ENCODE measurements at regions not wholly inside any gene's neighbourhood (a gene's known extent, or its start where the extent isn't known, plus 50 kb on each side); places are given as distances from the start of the nearest gene placed in this dataset.

DNA sequence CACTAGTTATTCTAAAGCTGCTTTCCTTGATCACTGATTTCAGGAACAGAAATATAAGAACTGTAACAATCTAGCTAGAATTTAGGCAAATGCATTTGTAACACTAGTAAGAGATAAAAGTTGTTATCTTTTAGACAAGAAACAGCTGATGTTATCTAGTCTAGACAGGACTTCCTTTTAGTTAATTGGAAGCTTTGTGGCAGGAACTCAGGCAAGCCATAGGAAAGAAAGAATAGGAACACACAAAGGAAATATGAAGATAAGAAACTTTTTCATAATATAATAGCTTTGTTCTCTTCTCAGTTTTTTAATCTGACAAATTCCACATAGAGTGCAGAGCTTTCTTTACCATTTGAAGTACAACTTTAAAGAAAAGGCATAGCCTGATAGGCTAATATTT is 59.0 kb upstream of the AGR3 start:
- TF ChIP-seq, protein P1, sequence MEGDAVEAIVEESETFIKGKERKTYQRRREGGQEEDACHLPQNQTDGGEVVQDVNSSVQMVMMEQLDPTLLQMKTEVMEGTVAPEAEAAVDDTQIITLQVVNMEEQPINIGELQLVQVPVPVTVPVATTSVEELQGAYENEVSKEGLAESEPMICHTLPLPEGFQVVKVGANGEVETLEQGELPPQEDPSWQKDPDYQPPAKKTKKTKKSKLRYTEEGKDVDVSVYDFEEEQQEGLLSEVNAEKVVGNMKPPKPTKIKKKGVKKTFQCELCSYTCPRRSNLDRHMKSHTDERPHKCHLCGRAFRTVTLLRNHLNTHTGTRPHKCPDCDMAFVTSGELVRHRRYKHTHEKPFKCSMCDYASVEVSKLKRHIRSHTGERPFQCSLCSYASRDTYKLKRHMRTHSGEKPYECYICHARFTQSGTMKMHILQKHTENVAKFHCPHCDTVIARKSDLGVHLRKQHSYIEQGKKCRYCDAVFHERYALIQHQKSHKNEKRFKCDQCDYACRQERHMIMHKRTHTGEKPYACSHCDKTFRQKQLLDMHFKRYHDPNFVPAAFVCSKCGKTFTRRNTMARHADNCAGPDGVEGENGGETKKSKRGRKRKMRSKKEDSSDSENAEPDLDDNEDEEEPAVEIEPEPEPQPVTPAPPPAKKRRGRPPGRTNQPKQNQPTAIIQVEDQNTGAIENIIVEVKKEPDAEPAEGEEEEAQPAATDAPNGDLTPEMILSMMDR (IDR thresholded peaks at IDR 0.05): no peak
- TF ChIP-seq POLR2A (IDR thresholded peaks at IDR 0.05): no peak
